Osteocyte (in vitro differentiated cells): ENCODE measurements at regions not wholly inside any gene's neighbourhood (a gene's known extent, or its start where the extent isn't known, plus 50 kb on each side); places are given as distances from the start of the nearest gene placed in this dataset.

ENCODE experiments used
- DNase-seq: peaks from one replicate; pipeline ENCODE4 v3.0.0; 2021; ENCODE audit warnings: mixed read lengths; ENCODE audit not compliant: unreplicated experiment; ENCODE audit errors: extremely low spot score
- H3K27ac Mint-ChIP-seq: one replicate; pipeline ENCODE4 v1.8.0; 2021; ENCODE audit warnings: mild to moderate bottlenecking, mixed read lengths; ENCODE audit not compliant: unreplicated experiment
- H3K27me3 Mint-ChIP-seq: one replicate; pipeline ENCODE4 v1.8.0; 2021; ENCODE audit warnings: mixed read lengths; ENCODE audit not compliant: unreplicated experiment
- H3K36me3 Mint-ChIP-seq: one replicate; pipeline ENCODE4 v1.8.0; 2021; ENCODE audit warnings: mixed read lengths; ENCODE audit not compliant: unreplicated experiment
- H3K4me1 Mint-ChIP-seq: one replicate; pipeline ENCODE4 v1.8.0; 2021; ENCODE audit warnings: mixed read lengths; ENCODE audit not compliant: unreplicated experiment
- H3K4me3 Mint-ChIP-seq: one replicate; pipeline ENCODE4 v1.8.0; 2021; ENCODE audit warnings: mild to moderate bottlenecking, moderate library complexity, mixed read lengths; ENCODE audit not compliant: unreplicated experiment
- H3K9me3 Mint-ChIP-seq: one replicate; pipeline ENCODE4 v1.8.0; 2021; ENCODE audit warnings: mixed read lengths; ENCODE audit not compliant: unreplicated experiment
- CTCF ChIP-seq: fragments of 200-600 bp; sonication (generic); IDR thresholded peaks from 2 replicates; pipeline ENCODE4 v1.5.0; 2021; ENCODE audit warnings: antibody characterized with exemption, mild to moderate bottlenecking, moderate library complexity

DNA sequence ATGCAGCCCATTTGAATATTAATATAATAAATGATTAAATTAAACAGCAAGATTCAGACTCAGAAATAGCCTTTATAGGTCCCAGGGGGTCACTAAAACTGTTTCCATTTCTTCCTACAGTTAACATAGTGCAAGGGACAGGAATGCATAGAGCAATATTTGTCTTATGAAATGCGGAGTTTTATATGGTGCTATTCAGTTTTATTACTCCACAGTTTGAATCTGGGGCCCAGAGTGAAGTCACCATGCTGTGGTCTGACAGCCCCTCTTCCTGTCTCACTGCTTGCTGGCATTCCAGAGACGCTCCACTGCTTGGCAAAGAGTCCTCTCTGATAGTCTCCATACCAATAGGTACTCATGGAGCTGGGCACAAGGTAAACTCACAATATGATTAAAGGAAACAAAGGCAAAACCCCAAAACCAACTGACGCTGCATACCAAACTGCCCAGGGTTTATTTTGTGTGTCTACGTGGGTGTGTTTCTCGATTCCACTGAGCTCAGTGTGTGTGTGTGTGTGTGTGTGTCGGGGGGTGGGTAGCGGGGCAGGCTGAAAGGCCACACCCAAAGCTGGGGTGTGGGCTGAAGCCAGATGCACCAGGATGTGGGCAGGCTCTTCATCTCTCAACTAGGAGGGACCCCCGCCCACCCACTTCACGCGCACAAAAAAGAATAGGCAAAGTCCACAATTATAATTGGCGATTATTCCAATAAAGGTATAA, 277.9 kb downstream of the TSHZ3 start:
- Mint-ChIP-seq H3K4me1 (peaks cover 58% of the 10 kb centered on the region), H3K36me3 (no peaks in the 10 kb centered on the region), H3K9me3 (no peaks in the 10 kb centered on the region), H3K4me3 (no peak overlapping the region), H3K27ac (peak overlapping the region; percentile 79), H3K27me3 (no peaks in the 10 kb centered on the region)
- no peak for DNase-seq
- no peak for TF ChIP-seq CTCF

DNA sequence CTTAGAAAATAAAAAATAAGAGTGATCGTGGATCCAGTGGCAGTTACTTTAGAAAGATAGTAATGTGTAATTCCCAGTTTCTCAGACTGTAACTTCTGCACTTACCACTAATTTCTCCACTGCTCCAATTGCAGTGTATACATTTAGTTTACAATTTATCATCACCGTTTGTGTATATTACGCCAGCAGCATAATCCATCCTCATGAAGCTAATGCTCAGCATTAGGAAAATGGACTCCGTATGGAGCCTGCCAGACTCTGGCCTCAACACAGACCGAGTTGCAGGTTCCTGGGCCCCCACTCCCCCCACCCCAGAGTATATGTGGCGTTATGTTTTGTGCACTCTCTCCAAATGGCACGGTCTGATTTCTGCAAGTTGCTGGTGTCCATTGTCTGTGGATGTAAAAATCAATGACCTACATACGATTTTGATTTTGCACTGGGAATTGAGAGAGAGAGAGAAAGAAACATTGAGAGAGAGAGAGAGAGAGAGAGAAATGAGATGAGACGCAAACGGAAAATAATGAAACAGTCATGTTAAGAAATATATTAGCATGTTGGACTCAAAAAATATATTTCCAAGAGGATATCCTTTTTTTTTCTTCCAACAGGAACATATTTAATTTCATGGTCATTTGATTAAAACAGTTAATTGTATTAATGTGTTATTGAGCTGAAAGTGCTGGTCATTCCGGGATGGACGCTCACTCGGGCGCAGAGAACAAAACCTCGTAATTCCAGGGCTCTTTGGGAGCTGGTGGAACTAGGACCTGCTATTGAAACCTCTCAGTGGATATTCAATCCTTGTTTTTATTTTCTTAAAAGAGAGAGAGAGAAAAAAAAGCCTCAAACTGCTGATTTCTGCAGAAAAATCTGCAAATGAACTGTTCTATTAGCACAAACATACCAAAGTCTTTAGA, 278.8 kb downstream of the TSHZ3 start:
- H3K27me3 Mint-ChIP-seq, result no peaks in the 10 kb centered on the region
- no peak for TF ChIP-seq CTCF
- no peaks in the 10 kb centered on the region for H3K36me3 Mint-ChIP-seq
- DNase-seq, result no peak
- peak overlapping the region; percentile 9 for H3K27ac Mint-ChIP-seq
- no peaks in the 10 kb centered on the region for H3K9me3 Mint-ChIP-seq
- H3K4me1 Mint-ChIP-seq, result peaks cover 61% of the 10 kb centered on the region
- no peak overlapping the region for H3K4me3 Mint-ChIP-seq

DNA sequence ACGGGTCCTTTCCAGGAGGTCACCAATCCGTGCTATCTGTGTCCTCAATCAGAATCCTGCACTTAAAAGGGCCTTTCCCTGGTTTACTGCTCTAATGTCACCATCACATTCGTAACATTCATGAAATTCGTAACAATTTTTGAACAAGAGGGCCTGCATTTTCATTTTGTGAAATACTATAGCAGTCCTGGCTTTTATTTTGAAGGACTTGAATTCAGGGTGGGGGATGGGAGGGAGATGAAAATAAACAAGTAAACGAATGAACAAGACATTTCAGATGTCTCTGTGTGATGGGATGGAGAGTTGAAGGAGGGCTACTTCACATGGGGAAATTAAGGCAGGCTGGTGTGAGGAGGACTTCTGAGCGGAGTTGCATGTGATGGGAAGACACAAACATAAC, 281.0 kb downstream of the TSHZ3 start:
- H3K4me3 Mint-ChIP-seq, result no peak overlapping the region
- peaks cover 50% of the 10 kb centered on the region for H3K4me1 Mint-ChIP-seq
- DNase-seq, result no peak
- H3K9me3 Mint-ChIP-seq, result no peaks in the 10 kb centered on the region
- H3K27me3 Mint-ChIP-seq, result no peaks in the 10 kb centered on the region
- H3K27ac Mint-ChIP-seq, result no peak overlapping the region
- no peaks in the 10 kb centered on the region for H3K36me3 Mint-ChIP-seq
- no peak for TF ChIP-seq CTCF

DNA sequence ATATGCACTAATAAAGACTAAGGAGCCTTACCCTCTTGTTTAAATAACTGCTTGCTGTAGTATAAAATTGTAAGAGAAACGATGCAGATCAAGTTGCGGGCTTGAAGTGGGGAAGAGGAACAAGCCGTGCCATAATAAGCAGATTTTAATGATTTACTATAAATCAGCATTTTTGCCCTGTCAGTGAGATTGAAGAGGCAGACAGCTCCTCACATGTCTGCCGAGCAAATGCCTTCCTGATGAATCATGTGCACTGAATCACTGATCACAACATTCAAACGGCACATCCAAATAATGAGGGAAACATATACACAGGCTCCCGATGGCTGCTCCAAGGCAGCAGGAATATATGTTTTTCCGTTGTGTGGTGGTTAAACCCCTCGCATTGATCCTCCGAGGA, 282.9 kb downstream of the TSHZ3 start:
- Mint-ChIP-seq H3K9me3 (peaks cover 5% of the 10 kb centered on the region), H3K4me3 (peak overlapping the region; percentile 11), H3K27ac (peak overlapping the region; percentile 73), H3K27me3 (no peaks in the 10 kb centered on the region), H3K4me1 (peaks cover 40% of the 10 kb centered on the region), H3K36me3 (no peaks in the 10 kb centered on the region)
- no peak for DNase-seq
- no peak for TF ChIP-seq CTCF

DNA sequence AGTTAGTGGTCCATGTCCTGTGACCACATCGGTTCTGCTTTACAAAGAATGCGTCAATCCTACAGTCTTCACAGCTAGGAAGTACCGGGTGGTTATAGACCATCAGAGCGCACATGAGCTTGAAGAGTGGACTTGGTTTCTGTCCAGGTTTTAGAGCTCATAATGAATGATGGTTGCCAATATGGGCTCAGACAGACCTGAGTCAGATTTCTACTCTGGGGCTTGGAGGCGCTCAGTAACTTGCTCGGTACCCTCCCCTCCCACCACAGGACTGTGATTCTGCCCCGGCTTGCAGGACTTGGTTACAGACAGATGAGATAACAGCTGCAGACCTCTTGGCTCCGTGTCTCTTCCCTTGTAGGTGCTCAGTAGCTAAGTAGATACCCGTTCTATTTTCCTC, 284.7 kb downstream of the TSHZ3 start:
- no peak for DNase-seq
- H3K9me3 Mint-ChIP-seq, result peaks cover 10% of the 10 kb centered on the region
- no peak overlapping the region for H3K4me3 Mint-ChIP-seq
- H3K27me3 Mint-ChIP-seq, result no peaks in the 10 kb centered on the region
- TF ChIP-seq CTCF, result no peak
- H3K27ac Mint-ChIP-seq, result no peak overlapping the region
- no peaks in the 10 kb centered on the region for H3K36me3 Mint-ChIP-seq
- H3K4me1 Mint-ChIP-seq, result peaks cover 26% of the 10 kb centered on the region
